ENCODE measurements at regions not wholly inside any gene's neighbourhood (a gene's known extent, or its start where the extent isn't known, plus 50 kb on each side); places are given as distances from the start of the nearest gene placed in this dataset.
"Not testable (repeated sequence)": the region's sequence is repeated elsewhere in the genome, so short reads cannot be mapped to it uniquely, and the experiment has no call there.

GRCh38 chrX:18076434-18076833, 144.3 kb downstream of the BEND2 start:
- H3K36me3 ChIP-seq (ENCODE audit: control insufficient read depth, insufficient read depth, low read length): no peaks in the 10 kb centered on the region
- no peak for TF ChIP-seq CTCF (IDR thresholded peaks at IDR 0.05)
- H3K4me3 Mint-ChIP-seq: no peak overlapping the region
- H3K4me3 ChIP-seq (ENCODE audit: low read length): no peak overlapping the region
- no peak overlapping the region for H3K27ac Mint-ChIP-seq
- no peak for ATAC-seq
- H3K36me3 Mint-ChIP-seq: no peaks in the 10 kb centered on the region
- no peaks in the 10 kb centered on the region for H3K9me3 Mint-ChIP-seq
- no peak for DNase-seq
- no peaks in the 10 kb centered on the region for H3K27me3 ChIP-seq (ENCODE audit: control insufficient read depth, insufficient read depth, low read length)
- H3K27ac ChIP-seq (ENCODE audit: low read length): no peak overlapping the region
- H3K27me3 Mint-ChIP-seq (ENCODE audit: low read depth in 2 of 2): no peaks in the 10 kb centered on the region
- no peaks in the 10 kb centered on the region for H3K9me3 ChIP-seq (ENCODE audit: control insufficient read depth, insufficient read depth, low read length)
- intact Hi-C loops (cut with micrococcal nuclease): no loop called here
- H3K4me1 ChIP-seq (ENCODE audit: control insufficient read depth, insufficient read depth, low read length): no peaks in the 10 kb centered on the region
- no peaks in the 10 kb centered on the region for H3K4me1 Mint-ChIP-seq

GRCh38 chrX:18075603-18076002, 145.1 kb downstream of the BEND2 start:
- Histone ChIP-seq H3K27me3 (ENCODE audit: control insufficient read depth, insufficient read depth, low read length) (no peaks in the 10 kb centered on the region), H3K27ac (ENCODE audit: low read length) (no peak overlapping the region), H3K4me3 (ENCODE audit: low read length) (no peak overlapping the region), H3K9me3 (ENCODE audit: control insufficient read depth, insufficient read depth, low read length) (no peaks in the 10 kb centered on the region), H3K36me3 (ENCODE audit: control insufficient read depth, insufficient read depth, low read length) (no peaks in the 10 kb centered on the region), H3K4me1 (ENCODE audit: control insufficient read depth, insufficient read depth, low read length) (no peaks in the 10 kb centered on the region)
- no peak for TF ChIP-seq CTCF (IDR thresholded peaks at IDR 0.05)
- H3K27ac Mint-ChIP-seq: no peak overlapping the region
- WGBS (ENCODE audit: insufficient coverage): 82% methylated on average over 3 of the region's 3 CpGs
- no peak overlapping the region for H3K4me3 Mint-ChIP-seq
- H3K9me3 Mint-ChIP-seq: no peaks in the 10 kb centered on the region
- no peak for ATAC-seq
- no peaks in the 10 kb centered on the region for H3K36me3 Mint-ChIP-seq
- no peaks in the 10 kb centered on the region for H3K4me1 Mint-ChIP-seq
- intact Hi-C loops (cut with micrococcal nuclease): no loop called here
- no peak for DNase-seq
- no peaks in the 10 kb centered on the region for H3K27me3 Mint-ChIP-seq (ENCODE audit: low read depth in 2 of 2)

- H3K9me3 Mint-ChIP-seq; H3K27ac Mint-ChIP-seq; H3K36me3 ChIP-seq (ENCODE audit: control insufficient read depth, insufficient read depth, low read length); H3K4me3 Mint-ChIP-seq; H3K27me3 Mint-ChIP-seq (ENCODE audit: low read depth in 2 of 2); ATAC-seq; H3K4me1 Mint-ChIP-seq; intact Hi-C loops (cut with micrococcal nuclease); H3K36me3 Mint-ChIP-seq; H3K9me3 ChIP-seq (ENCODE audit: control insufficient read depth, insufficient read depth, low read length); H3K27me3 ChIP-seq (ENCODE audit: control insufficient read depth, insufficient read depth, low read length); H3K4me1 ChIP-seq (ENCODE audit: control insufficient read depth, insufficient read depth, low read length); DNase-seq; H3K27ac ChIP-seq (ENCODE audit: low read length); H3K4me3 ChIP-seq (ENCODE audit: low read length): not testable (repeated sequence)
- no CpG with 5 or more reads among the region's 3 CpGs for WGBS (ENCODE audit: insufficient coverage)
Observed at GRCh38 chrX:18068045-18068444, 152.6 kb downstream of the BEND2 start.

- WGBS (ENCODE audit: insufficient coverage): 73% methylated on average over 2 of the region's 6 CpGs
- intact Hi-C loops (cut with micrococcal nuclease): no loop called here
- no peaks in the 10 kb centered on the region for H3K27me3 ChIP-seq (ENCODE audit: control insufficient read depth, insufficient read depth, low read length)
- no peak for TF ChIP-seq CTCF (IDR thresholded peaks at IDR 0.05)
- Mint-ChIP-seq H3K36me3 (no peaks in the 10 kb centered on the region), H3K27me3 (ENCODE audit: low read depth in 2 of 2) (peaks cover 0 to 3% of the 10 kb centered on the region in 2 donors), H3K4me3 (no peak overlapping the region), H3K9me3 (peaks cover 3 to 4% of the 10 kb centered on the region in 2 donors), H3K27ac (no peak overlapping the region), H3K4me1 (no peaks in the 10 kb centered on the region)
- H3K27ac ChIP-seq (ENCODE audit: low read length): no peak overlapping the region
- H3K36me3 ChIP-seq (ENCODE audit: control insufficient read depth, insufficient read depth, low read length): no peaks in the 10 kb centered on the region
- H3K9me3 ChIP-seq (ENCODE audit: control insufficient read depth, insufficient read depth, low read length): no peaks in the 10 kb centered on the region
- DNase-seq: no peak
- H3K4me1 ChIP-seq (ENCODE audit: control insufficient read depth, insufficient read depth, low read length): no peaks in the 10 kb centered on the region
- no peak for ATAC-seq
- H3K4me3 ChIP-seq (ENCODE audit: low read length): no peak overlapping the region
Observed at GRCh38 chrX:18065956-18066355, 154.7 kb downstream of the BEND2 start.
